T-cell (primary cell): ENCODE measurements at regions not wholly inside any gene's neighbourhood (a gene's known extent, or its start where the extent isn't known, plus 50 kb on each side); places are given as distances from the start of the nearest gene placed in this dataset.

Experiments
- ATAC-seq, 4 experiments: fragments of 200-7000 bp in 3 of 4; fragments of 150-1000 bp in 1 of 4; cut with Tn5 transposase; replicated peaks in 1 of 4; 1 replicate in 3 of 4; 2 replicates in 1 of 4; pipeline ENCODE4 v1.10.0; 2021; ENCODE audit warnings: moderate library complexity in 3 of 4, mild to moderate bottlenecking in 2 of 4, moderate number of reproducible peaks in 1 of 4
- CTCF ChIA-PET, 2 donors: fragments of 300-600 bp; sonication (Branson Sonifier 250); formaldehyde crosslinking; loops; one replicate each; lab custom pipeline; 2022; ENCODE audit warnings: antibody characterized with exemption in 2 of 2; lab: Charles Lee
- POLR2A ChIA-PET, 2 donors: fragments of 300-600 bp; sonication (Branson Sonifier 250); formaldehyde crosslinking; loops; one replicate each; lab custom pipeline; 2022; ENCODE audit warnings: antibody characterized with exemption in 2 of 2; lab: Charles Lee
- DNase-seq, 35 experiments: peaks; one replicate each; pipeline versions ENCODE4 v3.0.0 to v3.0.0-alpha.2; 2013 to 2023
- H3K27ac ChIP-seq: one replicate; pipeline ENCODE4 v1.5.1; 2013; ENCODE audit warnings: low read length
- H3K27me3 ChIP-seq, 2 experiments: replicated peaks in 1 of 2; 1 replicate in 1 of 2; 2 replicates in 1 of 2; pipeline versions ENCODE4 v1.6.1 to v1.7.0; 2013; ENCODE audit warnings: low read length in 1 of 2, mixed read lengths in 1 of 2; ENCODE audit not compliant: control insufficient read depth in 2 of 2, insufficient read depth in 2 of 2; ENCODE audit errors: extremely low read depth in 1 of 2
- H3K36me3 ChIP-seq, 2 donors: 1 replicate in 1 of 2; 2 replicates in 1 of 2; pipeline versions ENCODE4 v1.6.1 to v1.7.0; 2013; ENCODE audit warnings: low read length in 1 of 2; ENCODE audit not compliant: control insufficient read depth in 2 of 2, insufficient read depth in 1 of 2; ENCODE audit errors: extremely low read depth in 1 of 2
- H3K4me1 ChIP-seq, 2 experiments: 1 replicate in 1 of 2; 2 replicates in 1 of 2; pipeline versions ENCODE4 v1.6.1 to v1.7.0; 2013; ENCODE audit warnings: low read length in 2 of 2, mixed read lengths in 1 of 2; ENCODE audit not compliant: insufficient read depth in 2 of 2, control insufficient read depth in 1 of 2; ENCODE audit errors: extremely low read depth in 1 of 2
- H3K4me3 ChIP-seq, 2 donors: 1 replicate in 1 of 2; 2 replicates in 1 of 2; pipeline versions ENCODE4 v1.5.1 to v1.7.0; 2013; ENCODE audit warnings: mild to moderate bottlenecking in 2 of 2, low read length in 1 of 2, moderate library complexity in 1 of 2; ENCODE audit not compliant: control insufficient read depth in 1 of 2; ENCODE audit errors: extremely low read depth in 1 of 2
- H3K9me3 ChIP-seq: 2 replicates; pipeline ENCODE4 v1.7.0; 2013
- H3K27ac Mint-ChIP-seq, 2 donors: one replicate each; pipeline ENCODE4 v1.8.0; 2020 to 2021; ENCODE audit warnings: mild to moderate bottlenecking in 2 of 2, mixed read lengths in 2 of 2
- H3K27me3 Mint-ChIP-seq, 2 donors: one replicate each; pipeline ENCODE4 v1.8.0; 2021 to 2022; ENCODE audit warnings: mixed read lengths in 2 of 2
- H3K36me3 Mint-ChIP-seq: one replicate; pipeline ENCODE4 v1.8.0; 2021; ENCODE audit warnings: mixed read lengths
- H3K4me1 Mint-ChIP-seq, 3 donors: one replicate each; pipeline ENCODE4 v1.8.0; 2020 to 2022; ENCODE audit warnings: mixed read lengths in 3 of 3, mild to moderate bottlenecking in 1 of 3
- H3K4me3 Mint-ChIP-seq, 3 donors: one replicate each; pipeline ENCODE4 v1.8.0; 2020 to 2022; ENCODE audit warnings: mild to moderate bottlenecking in 3 of 3, mixed read lengths in 3 of 3, moderate library complexity in 3 of 3
- H3K9me3 Mint-ChIP-seq, 3 donors: one replicate each; pipeline ENCODE4 v1.8.0; 2020 to 2022; ENCODE audit warnings: mixed read lengths in 3 of 3
- WGBS: methylation state at CpG from one replicate; pipeline ENCODE4 v1.1.5; 2013; ENCODE audit warnings: missing lambda C conversion rate; ENCODE audit not compliant: insufficient coverage; 5-methylcytosine and 5-hydroxymethylcytosine counted together

DNA sequence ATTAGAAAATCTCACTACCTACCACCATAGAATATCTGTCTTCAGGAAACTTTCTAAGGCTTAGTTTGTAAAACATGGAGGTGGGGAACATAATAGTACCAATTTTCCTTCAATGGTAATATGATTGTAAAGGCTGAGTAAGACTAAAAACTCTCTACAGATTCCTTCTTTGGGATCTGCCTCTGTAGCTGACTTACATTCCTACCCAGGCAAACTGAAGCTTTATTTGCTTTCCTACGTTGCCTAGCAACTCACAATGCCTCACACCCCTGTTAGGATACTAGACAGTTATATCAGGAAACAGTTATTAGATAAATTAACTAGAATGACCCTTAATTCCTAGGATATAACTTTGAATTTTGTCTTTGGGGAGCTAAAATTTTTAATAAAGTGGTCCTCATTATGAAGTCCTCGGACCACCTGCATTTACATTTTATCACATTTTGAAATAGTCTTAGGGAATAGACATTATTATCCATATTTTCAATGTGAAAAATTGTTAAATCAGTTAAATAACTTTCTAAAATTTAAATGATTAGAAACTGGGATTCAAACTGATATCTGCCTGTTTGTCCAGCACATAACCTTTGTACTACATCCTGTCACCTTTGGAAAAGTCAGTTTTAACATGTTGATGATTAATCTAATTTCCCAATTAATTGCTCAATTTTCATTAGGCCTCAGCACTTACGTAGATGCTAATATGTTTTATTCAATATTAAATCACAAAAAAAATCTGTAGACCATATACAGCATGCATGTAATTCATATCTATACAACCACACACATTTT lies 591.4 kb downstream of the RNF144B start:
- Mint-ChIP-seq H3K9me3 (peaks cover 3 to 15% (median 5%) of the 10 kb centered on the region in 3 donors), H3K4me3 (no peak overlapping the region), H3K4me1 (no peaks in the 10 kb centered on the region), H3K36me3 (no peaks in the 10 kb centered on the region), H3K27me3 (no peaks in the 10 kb centered on the region), H3K27ac (no peak overlapping the region)
- H3K27ac ChIP-seq, result no peak overlapping the region
- H3K4me1 ChIP-seq, result no peaks in the 10 kb centered on the region
- no CpG with 5 or more reads among the region's 3 CpGs for WGBS
- POLR2A ChIA-PET, result no interaction called here
- no peaks in the 10 kb centered on the region for H3K9me3 ChIP-seq
- ATAC-seq, result no peak
- CTCF ChIA-PET, result no interaction called here
- no peaks in the 10 kb centered on the region for H3K36me3 ChIP-seq
- DNase-seq, result no peak
- H3K27me3 ChIP-seq, result no peaks in the 10 kb centered on the region
- no peak overlapping the region for H3K4me3 ChIP-seq

DNA sequence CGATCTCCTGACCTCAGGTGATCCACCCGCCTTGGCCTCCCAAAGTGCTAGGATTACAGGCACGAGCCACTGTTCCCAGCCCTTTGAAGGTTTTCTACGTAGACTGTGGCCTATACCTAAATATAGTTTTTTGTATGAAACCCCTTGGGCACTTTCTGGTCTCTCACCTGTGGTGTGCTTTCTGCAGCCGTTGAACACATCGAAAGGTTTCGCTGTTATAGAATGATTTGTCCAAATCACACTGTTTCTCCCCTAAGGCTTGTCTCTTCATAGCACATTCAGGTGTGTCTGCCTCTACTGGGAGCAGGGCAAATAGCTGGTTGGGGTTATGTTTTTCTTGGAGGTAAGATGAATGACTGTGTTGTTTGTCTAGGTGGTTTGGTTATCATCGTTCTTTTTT lies 597.9 kb downstream of the RNF144B start:
- CTCF ChIA-PET, result no interaction called here
- Histone ChIP-seq H3K4me3 (no peak overlapping the region), H3K4me1 (no peaks in the 10 kb centered on the region), H3K27ac (no peak overlapping the region), H3K9me3 (no peaks in the 10 kb centered on the region), H3K36me3 (no peaks in the 10 kb centered on the region), H3K27me3 (no peaks in the 10 kb centered on the region)
- no peaks in the 10 kb centered on the region for H3K36me3 Mint-ChIP-seq
- WGBS, result 80% methylated on average over 1 of the region's 8 CpGs
- DNase-seq (no peak), ATAC-seq (no peak)
- H3K9me3 Mint-ChIP-seq, result peaks cover 0 to 4% (median 3%) of the 10 kb centered on the region in 3 donors
- peaks cover 0 to 4% of the 10 kb centered on the region in 2 donors for H3K27me3 Mint-ChIP-seq
- POLR2A ChIA-PET, result no interaction called here
- H3K4me3 Mint-ChIP-seq, result no peak overlapping the region
- H3K27ac Mint-ChIP-seq, result no peak overlapping the region
- no peaks in the 10 kb centered on the region for H3K4me1 Mint-ChIP-seq

DNA sequence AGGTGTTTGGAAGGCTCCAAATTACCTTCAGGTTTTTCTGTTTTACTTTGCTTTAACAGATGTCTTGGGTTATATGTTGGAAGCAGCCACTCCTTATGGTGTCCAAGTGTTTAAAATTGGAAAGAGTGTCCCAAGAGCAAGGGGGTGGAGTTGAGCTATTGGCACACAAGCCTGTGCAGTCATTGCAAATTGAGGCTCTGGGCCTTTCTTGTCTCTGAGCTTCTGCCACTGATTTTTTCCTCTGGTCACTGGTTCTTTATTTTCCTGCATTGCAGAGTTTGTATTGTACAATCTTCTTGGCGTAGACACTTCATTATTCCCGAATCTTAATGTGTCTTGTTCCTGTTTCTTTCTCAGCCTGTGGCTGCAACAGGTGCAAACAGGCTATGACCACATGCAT lies 598.8 kb downstream of the RNF144B start:
- Mint-ChIP-seq H3K4me1 (no peaks in the 10 kb centered on the region), H3K27me3 (peaks cover 0 to 4% of the 10 kb centered on the region in 2 donors), H3K27ac (no peak overlapping the region), H3K36me3 (no peaks in the 10 kb centered on the region), H3K9me3 (no peaks in the 10 kb centered on the region), H3K4me3 (no peak overlapping the region)
- no peak overlapping the region for H3K27ac ChIP-seq
- ChIA-PET POLR2A (no interaction called here), CTCF (no interaction called here)
- WGBS, result 61% methylated on average over 2 of the region's 2 CpGs
- H3K4me1 ChIP-seq, result no peaks in the 10 kb centered on the region
- no peak for DNase-seq
- H3K9me3 ChIP-seq, result no peaks in the 10 kb centered on the region
- no peak for ATAC-seq
- H3K4me3 ChIP-seq, result no peak overlapping the region
- no peaks in the 10 kb centered on the region for H3K27me3 ChIP-seq
- H3K36me3 ChIP-seq, result no peaks in the 10 kb centered on the region

DNA sequence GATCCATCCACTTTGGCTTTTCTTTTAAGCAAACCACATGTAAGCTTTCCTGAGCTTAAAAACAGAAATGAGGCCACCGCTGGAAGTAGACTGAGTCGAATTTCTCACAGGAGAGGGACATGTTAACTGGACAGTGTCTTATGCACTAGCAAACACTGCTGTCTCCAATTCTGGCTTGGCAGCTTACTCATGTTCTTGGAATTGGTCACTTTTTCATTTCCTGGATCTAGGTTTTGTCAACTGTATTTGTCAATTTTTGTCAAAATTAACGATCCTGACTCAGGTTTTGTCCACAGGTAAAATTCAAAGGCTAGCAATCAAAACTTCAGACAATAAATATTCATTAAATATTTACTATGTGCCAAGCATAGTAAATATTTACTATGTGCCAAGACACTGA lies 601.5 kb downstream of the RNF144B start:
- ChIA-PET CTCF (no interaction called here), POLR2A (no interaction called here)
- Mint-ChIP-seq H3K27me3 (peaks cover 0 to 4% of the 10 kb centered on the region in 2 donors), H3K36me3 (no peaks in the 10 kb centered on the region), H3K9me3 (no peaks in the 10 kb centered on the region), H3K4me1 (no peaks in the 10 kb centered on the region), H3K4me3 (no peak overlapping the region), H3K27ac (no peak overlapping the region)
- no peaks in the 10 kb centered on the region for H3K27me3 ChIP-seq
- ATAC-seq (no peak), DNase-seq (no peak)
- WGBS, result 81% methylated on average over 2 of the region's 3 CpGs
- H3K36me3 ChIP-seq, result no peaks in the 10 kb centered on the region
- no peak overlapping the region for H3K27ac ChIP-seq
- H3K9me3 ChIP-seq, result no peaks in the 10 kb centered on the region
- H3K4me3 ChIP-seq, result no peak overlapping the region
- H3K4me1 ChIP-seq, result no peaks in the 10 kb centered on the region

DNA sequence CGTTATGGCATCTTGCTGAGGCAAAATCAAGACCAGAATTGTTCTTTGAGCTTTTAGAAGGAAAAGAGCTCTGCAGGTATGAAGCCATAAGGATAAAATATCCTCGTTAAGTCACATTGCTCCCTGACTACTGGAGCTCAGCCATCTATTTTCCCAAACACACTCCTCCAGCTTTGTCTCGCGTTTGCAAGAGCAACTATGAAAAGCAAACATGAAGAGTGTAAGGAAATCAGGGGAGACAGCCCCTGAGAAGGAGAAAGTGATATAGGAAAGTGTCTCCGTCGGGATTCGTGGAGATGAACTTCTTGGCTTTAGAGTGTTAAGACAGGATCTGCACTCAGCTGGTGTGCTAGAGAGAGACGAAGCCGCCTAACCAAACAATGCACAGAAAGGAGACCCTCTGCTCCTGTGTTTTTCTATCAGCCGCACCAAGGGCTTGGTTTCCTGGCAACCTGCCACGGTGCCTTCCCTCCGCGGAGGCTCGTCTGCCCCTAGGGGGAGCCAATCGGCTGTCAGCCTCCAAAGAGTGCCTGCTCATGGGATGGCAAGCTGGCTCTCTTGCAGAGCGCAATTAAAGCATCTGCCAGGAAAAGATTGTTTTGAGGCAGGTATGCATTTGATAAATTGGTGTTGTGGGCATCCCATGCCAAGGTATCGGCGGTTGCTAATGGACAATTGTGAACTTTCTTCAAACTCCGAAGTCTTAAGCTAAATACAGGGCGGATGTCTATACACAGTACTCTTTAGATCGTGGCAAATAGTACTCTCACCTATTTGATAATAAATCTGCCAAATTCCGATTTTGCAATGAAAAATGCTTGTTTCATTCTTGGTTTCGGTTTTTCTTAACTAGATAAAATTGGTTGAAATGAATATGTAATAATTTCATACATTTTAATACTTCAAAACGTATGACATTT lies 603.2 kb downstream of the RNF144B start:
- Mint-ChIP-seq H3K9me3 (peaks cover 0 to 10% (median 0%) of the 10 kb centered on the region in 3 donors), H3K27ac (no peak overlapping the region), H3K27me3 (peaks cover 0 to 4% of the 10 kb centered on the region in 2 donors), H3K4me3 (no peak overlapping the region), H3K36me3 (no peaks in the 10 kb centered on the region), H3K4me1 (no peaks in the 10 kb centered on the region)
- DNase-seq (peak in 3 of 35 experiments; percentile 0 to 2 (median 2)), ATAC-seq (no peak)
- H3K36me3 ChIP-seq, result no peaks in the 10 kb centered on the region
- no peaks in the 10 kb centered on the region for H3K4me1 ChIP-seq
- ChIA-PET POLR2A (no interaction called here), CTCF (no interaction called here)
- no peaks in the 10 kb centered on the region for H3K27me3 ChIP-seq
- no peak overlapping the region for H3K4me3 ChIP-seq
- no peak overlapping the region for H3K27ac ChIP-seq
- WGBS, result 28% methylated on average over 9 of the region's 24 CpGs
- no peaks in the 10 kb centered on the region for H3K9me3 ChIP-seq

DNA sequence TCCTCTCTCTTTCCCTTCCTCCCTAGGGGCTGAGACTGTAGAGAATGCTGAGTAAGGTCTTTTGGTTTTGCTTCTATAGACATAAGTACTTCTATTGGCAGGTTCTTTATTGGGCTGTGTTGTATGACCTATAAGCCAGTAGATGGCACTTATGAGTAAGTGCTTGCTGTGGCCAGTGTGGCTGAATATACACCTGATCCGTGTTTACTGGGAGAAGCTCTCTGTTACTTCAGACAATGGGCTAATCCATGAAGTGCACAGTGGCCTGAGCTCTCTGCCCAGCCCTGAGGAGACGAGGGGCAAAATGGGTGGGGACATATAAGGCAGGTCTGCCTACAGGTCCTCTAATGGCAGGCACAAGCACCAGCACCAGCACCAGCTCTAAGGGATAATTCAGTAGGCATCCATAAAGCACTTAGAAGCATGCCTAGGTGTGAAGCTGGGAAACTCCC lies 610.3 kb downstream of the RNF144B start:
- H3K27ac Mint-ChIP-seq, result no peak overlapping the region
- WGBS, result 17% methylated on average over 1 of the region's 2 CpGs
- no peaks in the 10 kb centered on the region for H3K27me3 ChIP-seq
- ChIA-PET CTCF (no interaction called here), POLR2A (no interaction called here)
- no peak for DNase-seq
- H3K4me1 ChIP-seq, result no peaks in the 10 kb centered on the region
- H3K4me3 Mint-ChIP-seq, result no peak overlapping the region
- H3K36me3 Mint-ChIP-seq, result no peaks in the 10 kb centered on the region
- H3K4me3 ChIP-seq, result no peak overlapping the region
- H3K9me3 Mint-ChIP-seq, result peaks cover 2 to 30% (median 13%) of the 10 kb centered on the region in 3 donors
- no peaks in the 10 kb centered on the region for H3K4me1 Mint-ChIP-seq
- no peaks in the 10 kb centered on the region for H3K27me3 Mint-ChIP-seq
- H3K36me3 ChIP-seq, result no peaks in the 10 kb centered on the region
- no peak for ATAC-seq
- H3K9me3 ChIP-seq, result no peaks in the 10 kb centered on the region
- H3K27ac ChIP-seq, result no peak overlapping the region
